ENCODE measurements at regions not wholly inside any gene's neighbourhood (a gene's known extent, or its start where the extent isn't known, plus 50 kb on each side); places are given as distances from the start of the nearest gene placed in this dataset.
"Not testable (repeated sequence)": the region's sequence is repeated elsewhere in the genome, so short reads cannot be mapped to it uniquely, and the experiment has no call there.

GRCh38 chr2:2590841-2591541 lies 259.9 kb upstream of the MYT1L start:
- DNase-seq (ENCODE audit: low read depth), result no peak

- DNase-seq (ENCODE audit: low read depth), result no peak
Measured at GRCh38 chr2:2590141-2590540, 259.1 kb upstream of the MYT1L start.

GRCh38 chr2:2588777-2589176 lies 257.7 kb upstream of the MYT1L start:
- no peak for DNase-seq (ENCODE audit: low read depth)

- no peak for DNase-seq (ENCODE audit: low read depth)
Measured at GRCh38 chr2:2587354-2587753, 256.3 kb upstream of the MYT1L start.

- DNase-seq (ENCODE audit: low read depth), result no peak
Measured at GRCh38 chr2:2586931-2587330, 255.9 kb upstream of the MYT1L start.

GRCh38 chr2:2586068-2586776 lies 255.1 kb upstream of the MYT1L start:
- DNase-seq (ENCODE audit: low read depth), result no peak

- no peak for DNase-seq (ENCODE audit: low read depth)
Measured at GRCh38 chr2:2582998-2583545, 252.0 kb upstream of the MYT1L start.

- no peak for DNase-seq (ENCODE audit: low read depth)
Measured at GRCh38 chr2:2581331-2582159, 250.5 kb upstream of the MYT1L start.

GRCh38 chr2:2580841-2581240 lies 249.8 kb upstream of the MYT1L start:
- not testable (repeated sequence) for DNase-seq (ENCODE audit: low read depth)

- no peak for DNase-seq (ENCODE audit: low read depth)
Measured at GRCh38 chr2:2580341-2580740, 249.3 kb upstream of the MYT1L start.

GRCh38 chr2:2579814-2580213 lies 248.7 kb upstream of the MYT1L start:
- no peak for DNase-seq (ENCODE audit: low read depth)

GRCh38 chr2:2577407-2577831 lies 246.3 kb upstream of the MYT1L start:
- DNase-seq (ENCODE audit: low read depth), result no peak

GRCh38 chr2:2575870-2576386 lies 244.9 kb upstream of the MYT1L start:
- no peak for DNase-seq (ENCODE audit: low read depth)

GRCh38 chr2:2575181-2575577 lies 244.1 kb upstream of the MYT1L start:
- DNase-seq (ENCODE audit: low read depth), result no peak

- DNase-seq (ENCODE audit: low read depth), result no peak
Measured at GRCh38 chr2:2574401-2575180, 243.5 kb upstream of the MYT1L start.

GRCh38 chr2:2573658-2574293 lies 242.7 kb upstream of the MYT1L start:
- no peak for DNase-seq (ENCODE audit: low read depth)

- DNase-seq (ENCODE audit: low read depth), result no peak
Measured at GRCh38 chr2:2573205-2573604, 242.1 kb upstream of the MYT1L start.

GRCh38 chr2:2572393-2573204 lies 241.5 kb upstream of the MYT1L start:
- DNase-seq (ENCODE audit: low read depth), result no peak

GRCh38 chr2:2571301-2572150 lies 240.5 kb upstream of the MYT1L start:
- DNase-seq (ENCODE audit: low read depth), result no peak

All from T-helper 22 cell (primary cell).